HG03097 (cell line): ENCODE measurements at regions not wholly inside any gene's neighbourhood (a gene's known extent, or its start where the extent isn't known, plus 50 kb on each side); places are given as distances from the start of the nearest gene placed in this dataset.
"Not testable (repeated sequence)": the region's sequence is repeated elsewhere in the genome, so short reads cannot be mapped to it uniquely, and the experiment has no call there.

Experiments
- ATAC-seq: cut with Tn5 transposase; IDR thresholded peaks from one replicate; pipeline ENCODE4 v1.9.1; 2021; ENCODE audit not compliant: unreplicated experiment, low FRiP score

DNA sequence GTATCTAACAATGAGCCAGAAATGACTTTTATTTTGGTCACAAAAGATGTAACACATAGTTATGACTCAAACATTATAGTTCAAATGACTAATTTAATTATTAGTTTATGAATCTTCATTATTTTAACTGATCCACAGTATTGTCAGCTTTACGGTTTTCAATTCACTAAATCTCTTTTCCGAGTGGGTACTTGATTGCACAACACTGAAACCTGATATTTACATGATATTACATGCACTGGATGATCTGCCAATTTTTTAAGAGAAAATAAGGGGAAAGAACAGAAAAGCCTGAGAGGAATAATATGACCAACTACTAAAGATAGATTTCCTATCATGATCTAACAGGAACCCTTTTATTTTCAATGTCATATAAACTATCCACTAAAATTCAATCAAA lies 1446.0 kb downstream of the FSTL5 start:
- no peak for ATAC-seq

DNA sequence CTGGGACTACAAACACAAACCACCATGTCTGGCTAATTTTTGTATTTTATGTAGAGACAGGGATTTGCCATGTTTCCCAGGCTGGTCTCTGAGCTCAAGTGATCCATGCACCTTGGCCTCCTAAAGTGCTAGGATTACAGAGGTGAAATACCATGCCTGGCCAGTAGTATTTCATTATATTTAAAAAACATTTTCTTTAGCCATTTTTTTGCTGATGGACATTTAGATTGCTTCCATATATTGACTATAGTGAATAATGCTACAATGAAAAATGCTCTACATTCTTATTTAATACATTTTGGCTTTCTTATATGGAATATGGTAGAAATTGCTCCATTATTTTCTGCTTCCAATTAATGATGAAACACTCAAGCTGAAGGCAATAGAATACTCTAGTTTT lies 1439.7 kb downstream of the FSTL5 start:
- ATAC-seq: no peak

DNA sequence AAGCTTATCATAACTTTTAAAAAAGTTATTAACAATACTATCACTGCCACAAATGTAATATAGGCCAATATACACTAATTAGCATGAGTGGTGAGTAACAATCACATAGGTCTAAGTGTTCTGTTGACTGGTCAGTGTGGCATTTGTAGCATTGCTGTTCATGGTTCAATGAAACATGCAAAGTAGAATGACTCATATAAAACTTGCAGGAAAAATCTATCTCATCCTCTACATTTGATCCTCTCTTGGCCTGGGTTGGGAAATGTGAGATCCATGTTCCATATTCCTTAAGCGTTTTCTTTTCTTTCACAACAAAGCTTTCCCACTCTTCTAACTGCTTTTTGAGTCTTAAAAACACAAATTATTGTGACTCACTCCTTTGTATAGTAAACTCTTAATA lies 1418.7 kb downstream of the FSTL5 start:
- ATAC-seq: no peak

DNA sequence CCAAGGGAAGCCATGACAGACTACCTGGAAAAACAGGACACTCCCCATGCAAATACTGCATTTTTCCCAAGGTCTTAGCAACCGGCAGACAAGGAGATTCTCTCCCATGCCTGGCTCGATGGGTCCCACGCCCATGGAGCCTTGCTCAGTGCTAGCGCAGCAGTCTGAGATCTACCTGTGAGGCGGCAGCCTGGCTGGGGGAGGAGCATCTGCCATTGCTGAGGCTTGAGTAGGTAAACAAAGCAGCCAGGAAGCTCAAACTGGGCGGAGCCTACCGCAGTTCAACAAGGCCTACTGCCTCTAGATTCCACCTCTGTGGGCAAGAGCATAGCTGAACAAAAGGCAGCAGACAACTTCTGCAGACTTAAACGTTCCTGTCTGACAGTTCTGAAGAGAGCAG lies 1417.2 kb downstream of the FSTL5 start:
- ATAC-seq: not testable (repeated sequence)

DNA sequence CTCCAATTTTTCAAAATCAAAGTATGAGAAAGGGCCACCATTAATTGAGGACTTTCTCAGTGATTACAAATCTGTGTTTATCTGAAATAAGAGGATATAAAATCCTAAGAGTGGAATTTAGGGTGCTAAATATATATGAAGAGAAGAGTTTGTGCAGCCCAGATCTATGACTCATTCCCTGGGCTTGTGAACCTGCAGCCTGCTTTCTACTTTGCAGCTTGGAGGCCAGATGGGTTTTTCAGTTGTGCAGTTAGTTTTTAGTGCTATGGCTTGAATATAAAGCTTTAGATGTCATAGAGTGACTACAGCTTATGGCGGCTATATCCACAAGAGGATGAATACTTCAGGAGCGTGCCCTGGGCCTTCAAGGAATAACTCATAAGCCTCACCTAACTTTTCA lies 1391.1 kb downstream of the FSTL5 start:
- no peak for ATAC-seq

DNA sequence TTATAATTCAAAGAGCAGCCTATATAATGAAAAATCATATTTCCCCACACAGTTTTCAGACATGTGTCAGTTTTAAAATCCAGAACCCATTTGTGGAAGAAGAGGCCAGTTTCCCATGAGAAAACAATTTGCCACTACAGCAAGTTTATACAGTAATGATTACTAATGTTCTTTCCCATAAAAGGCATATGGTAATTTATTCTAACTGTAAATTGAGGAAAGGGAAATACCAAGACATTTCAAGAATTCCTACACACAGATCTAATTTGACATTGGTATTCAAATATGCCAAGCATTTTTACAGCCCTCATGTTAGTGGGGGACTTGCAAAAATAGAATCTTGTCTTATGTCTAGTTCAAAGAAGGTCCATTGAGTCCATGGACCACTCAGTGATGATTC lies 1368.6 kb downstream of the FSTL5 start:
- ATAC-seq: no peak

DNA sequence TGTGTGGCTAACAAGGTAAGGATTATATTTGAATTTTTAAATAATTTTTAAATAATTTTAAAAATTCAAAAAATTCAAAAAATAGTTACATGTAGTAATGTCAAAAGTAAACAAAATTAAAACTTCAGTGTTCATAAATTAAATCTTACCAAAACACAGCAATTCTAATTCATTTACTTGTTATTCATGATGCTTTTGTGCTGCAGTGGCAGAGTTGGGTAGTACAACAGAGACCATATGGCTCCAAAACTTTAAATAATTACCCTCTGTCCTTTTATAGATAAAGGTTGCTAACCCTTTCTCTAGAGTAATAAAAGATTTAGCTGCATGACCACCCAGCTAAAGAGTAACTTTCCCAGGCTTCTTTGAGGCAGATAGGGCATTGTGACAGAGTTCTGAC lies 1355.6 kb downstream of the FSTL5 start:
- no peak for ATAC-seq

DNA sequence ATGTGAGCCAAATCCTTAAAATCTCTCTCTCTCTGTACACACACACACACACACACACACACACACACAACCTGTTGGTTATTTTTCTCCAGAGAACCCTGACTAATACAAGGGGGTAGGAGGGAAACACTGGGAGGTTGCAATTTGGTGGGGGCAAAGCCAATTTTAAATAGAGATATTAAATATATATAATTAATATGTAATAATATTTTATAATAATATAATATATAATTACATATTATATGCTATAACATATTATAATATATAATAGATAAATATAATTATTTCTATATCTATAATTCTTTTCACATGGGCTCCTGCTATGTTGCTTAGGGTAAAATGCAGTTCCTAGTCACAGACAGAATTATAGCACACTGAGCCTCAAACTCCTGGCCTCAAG lies 1354.2 kb downstream of the FSTL5 start:
- ATAC-seq: no peak

DNA sequence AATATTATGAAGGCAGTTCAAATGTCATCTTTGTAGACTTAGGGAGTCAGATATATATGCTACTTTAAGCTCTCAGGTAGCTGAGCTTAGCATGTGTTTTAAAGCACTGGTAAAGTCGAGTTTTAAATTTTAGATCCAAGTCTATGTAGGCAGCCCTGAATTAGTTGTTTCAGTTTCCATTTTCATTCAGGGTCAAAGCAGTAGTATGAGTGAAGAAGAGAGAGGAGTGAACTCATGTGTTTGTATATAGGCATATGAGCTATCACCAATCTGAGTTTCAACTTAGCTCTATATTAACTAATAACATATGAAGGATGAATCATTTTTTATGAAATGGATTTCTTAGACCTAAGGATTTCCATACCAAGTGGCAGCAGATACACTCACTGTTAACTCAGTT lies 1353.4 kb downstream of the FSTL5 start:
- no peak for ATAC-seq

DNA sequence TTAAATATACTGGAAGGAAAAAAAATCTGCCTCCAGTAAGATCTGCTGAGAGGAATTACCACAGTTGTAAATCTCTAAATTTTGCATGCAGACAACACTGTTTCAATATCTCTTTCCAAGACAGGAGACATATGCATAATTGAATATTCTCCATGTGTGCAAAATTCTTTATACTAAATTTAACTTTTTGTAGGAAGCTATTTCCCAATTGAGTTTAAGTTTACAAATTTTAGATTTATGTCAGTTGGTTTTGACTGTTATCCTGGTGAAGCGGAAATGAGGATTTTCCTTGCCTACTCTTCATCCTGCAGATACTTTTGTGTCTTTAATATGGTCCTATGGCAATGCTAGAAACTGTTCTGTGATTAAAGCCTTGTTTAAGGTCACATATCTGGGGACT lies 1352.9 kb downstream of the FSTL5 start:
- ATAC-seq: no peak

DNA sequence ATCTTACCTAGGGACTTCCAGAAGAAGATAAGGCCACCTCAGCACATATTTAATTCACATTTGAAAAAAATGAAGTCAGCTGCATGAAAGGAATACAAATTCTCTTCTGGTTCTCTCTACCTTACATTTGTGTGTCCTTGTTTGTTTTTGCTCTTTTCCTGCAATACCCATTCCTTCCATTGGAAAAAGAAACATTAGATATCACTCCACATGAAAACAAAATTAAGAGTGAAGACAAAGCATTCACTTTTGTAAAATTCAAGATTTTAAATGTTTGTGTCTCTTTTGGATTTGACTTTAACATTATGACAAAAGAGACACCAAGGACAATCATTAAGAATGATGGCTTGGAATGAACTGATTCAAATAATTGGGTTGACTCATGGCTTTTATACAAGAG lies 1351.8 kb downstream of the FSTL5 start:
- ATAC-seq: no peak

DNA sequence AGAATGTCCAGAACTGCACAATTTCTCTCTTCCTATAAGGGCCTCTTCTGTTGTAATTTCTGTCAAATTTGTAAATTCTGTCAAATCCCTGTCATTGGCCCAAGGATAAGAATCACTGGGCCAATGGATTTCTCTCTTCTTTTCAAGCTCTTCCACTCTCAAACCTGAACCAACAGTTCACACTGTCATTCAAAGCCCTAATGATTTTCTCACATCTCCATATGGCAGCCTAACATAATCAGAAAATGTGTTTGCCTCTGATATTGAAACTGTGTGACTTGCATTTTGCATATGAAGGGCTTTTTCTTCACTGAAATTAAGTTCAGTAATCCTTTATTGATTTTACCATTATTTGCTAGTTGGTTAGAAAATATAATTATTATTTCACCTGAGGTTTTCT lies 1349.1 kb downstream of the FSTL5 start:
- no peak for ATAC-seq

DNA sequence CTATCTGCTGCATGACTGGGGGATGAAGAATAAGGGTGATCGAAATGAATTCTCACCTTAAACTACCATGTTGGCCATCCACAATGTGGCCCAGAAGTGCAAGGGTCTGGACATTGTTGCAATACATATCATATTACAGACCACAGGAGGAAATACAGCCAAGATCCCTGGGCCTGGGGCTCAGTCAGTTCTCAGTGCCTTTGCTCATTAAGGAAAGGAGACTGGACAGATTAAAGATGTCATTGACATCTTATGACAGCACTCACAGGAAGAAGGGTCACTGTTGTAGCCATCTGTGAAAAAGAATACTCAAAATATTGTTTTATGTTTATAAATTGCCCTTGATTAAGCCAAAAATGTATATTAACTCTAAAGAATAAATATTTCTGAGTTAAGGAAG lies 1345.2 kb downstream of the FSTL5 start:
- ATAC-seq: no peak

DNA sequence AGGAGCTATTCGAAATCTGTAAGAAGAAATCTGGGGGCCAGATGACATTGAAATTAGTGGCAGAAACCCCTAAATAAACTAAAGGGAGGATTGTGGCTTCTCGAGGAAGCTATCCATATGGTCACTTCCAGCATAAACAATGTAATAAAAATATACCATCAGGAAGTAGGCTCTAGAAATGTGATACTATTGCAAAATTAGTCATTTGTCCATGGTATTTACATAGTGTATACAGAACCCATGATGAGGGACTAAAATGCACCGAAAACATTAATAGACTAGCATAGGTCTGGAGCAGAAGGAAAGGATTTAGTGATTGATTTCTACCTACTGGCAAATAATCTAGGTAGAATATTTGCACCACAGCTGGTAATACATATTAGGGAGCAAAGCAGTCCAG lies 1344.0 kb downstream of the FSTL5 start:
- ATAC-seq: no peak

DNA sequence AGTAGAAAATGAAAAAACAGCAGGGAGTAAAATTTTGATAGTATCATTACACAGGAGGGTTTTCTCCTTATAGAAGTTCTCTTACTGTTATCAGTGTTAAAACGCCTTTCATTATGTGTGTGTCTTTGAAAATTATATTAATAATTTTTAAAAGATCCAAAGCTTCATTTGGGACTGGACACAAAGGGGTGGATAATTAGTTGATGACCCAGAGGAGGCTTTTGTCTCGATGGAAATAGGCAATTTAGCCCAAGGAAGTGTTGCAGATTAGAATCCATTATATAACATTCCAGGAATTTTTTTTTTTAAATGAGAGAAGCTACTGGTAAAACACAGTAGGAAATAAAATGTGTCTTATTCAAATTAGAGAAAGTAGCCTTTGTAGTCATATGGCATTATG lies 1339.3 kb downstream of the FSTL5 start:
- ATAC-seq: no peak

DNA sequence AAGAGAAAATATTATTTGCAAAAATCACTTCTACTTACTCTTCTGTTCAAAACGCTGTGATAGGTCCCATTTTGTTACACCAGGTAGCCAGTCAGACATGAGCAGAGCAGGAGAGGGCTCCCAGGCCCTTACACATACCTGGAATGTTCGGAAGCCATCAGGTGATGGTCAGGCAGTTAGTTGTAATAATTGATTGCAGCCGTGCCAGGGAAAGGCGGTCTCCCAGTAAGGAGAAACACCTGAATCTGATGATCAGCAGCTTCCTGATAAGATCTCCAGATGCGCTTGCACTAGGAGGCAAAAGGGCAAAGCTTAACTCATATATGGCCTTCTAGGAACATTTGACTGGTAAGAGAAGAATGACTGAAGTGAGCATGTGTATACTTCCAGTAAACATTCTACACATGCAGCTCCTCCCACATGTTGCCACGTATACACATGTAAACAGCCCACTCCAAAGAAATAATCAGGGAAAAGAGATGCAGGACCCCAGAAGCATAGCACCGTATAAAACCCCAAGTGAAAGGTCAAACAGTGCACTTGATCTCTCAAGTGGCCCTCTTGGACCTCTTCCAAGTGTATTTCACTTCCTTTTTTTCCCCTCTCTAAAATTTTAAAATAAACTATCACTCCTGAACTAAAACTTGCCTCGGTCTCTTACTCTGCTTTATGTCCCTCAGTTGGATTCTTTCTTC lies 1338.0 kb downstream of the FSTL5 start:
- ATAC-seq: no peak

DNA sequence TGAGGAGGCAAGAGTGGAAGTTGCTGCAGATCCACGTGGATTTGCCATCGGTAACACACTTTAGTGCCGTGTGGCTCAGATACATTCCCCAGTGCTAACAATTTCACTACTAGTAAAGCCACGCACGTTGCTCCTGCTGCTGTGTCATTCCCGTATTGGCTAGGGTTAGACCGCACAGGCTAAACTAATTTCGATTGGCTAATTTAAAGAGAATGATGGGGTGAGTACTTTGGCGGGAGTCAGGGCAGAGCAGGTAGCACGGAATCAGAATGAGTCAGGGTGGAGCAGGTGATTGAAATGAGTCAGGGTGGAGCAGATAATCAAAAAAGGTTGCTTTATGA lies 1337.5 kb downstream of the FSTL5 start:
- no peak for ATAC-seq

DNA sequence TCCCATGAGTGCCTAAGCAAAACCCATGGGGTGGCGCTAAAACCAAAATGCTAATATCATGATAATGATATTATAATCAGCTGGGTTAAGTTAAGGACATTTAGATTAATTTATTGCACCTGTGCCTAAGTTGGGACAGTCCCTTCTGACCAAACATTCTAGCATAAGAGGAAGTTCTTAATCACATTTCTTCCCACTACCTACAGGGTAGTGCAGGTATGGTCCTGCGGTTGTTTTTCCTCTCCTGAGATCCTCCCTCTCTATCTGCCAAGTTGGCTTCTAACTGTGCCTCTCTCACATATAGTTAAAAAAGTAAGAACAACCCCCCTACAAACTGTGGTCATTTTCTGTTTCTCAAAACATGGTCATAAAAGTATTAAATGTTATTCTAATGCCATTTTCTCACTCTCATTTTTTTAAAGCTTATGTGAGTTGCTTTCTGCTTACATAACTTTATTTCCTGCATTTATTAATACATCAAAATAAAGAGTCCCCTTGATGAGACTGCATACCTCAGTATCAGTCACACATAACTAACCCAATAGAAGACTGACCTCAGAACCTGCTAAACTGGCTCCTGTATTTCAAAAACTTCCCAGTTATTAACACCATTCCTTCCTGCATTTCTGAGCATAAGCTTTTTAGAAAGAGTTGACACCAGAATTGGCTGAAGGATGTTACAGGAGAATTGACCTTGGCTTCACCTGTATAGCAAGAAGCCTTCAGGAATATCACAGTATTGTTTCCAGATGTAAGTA lies 1332.5 kb downstream of the FSTL5 start:
- ATAC-seq: no peak

DNA sequence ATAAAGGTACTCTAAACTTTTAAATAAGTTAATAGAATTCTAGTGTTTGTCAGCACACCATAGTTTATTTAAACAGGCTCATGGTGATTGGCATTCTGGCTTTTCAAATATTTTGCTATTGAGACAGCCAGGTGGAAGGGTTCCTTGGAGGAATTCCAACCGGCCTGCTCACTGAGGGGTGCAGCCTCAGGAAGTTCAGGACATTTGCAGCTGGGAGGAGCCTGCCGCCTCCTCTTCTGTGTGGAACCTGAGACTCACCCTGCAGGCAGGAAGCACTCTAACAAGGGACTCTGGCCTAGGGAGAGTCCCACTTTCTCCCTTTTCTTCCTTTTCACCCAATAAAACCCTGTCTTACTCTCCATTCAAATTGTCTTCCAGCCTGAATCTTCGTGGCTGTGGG lies 1328.0 kb downstream of the FSTL5 start:
- ATAC-seq: no peak

DNA sequence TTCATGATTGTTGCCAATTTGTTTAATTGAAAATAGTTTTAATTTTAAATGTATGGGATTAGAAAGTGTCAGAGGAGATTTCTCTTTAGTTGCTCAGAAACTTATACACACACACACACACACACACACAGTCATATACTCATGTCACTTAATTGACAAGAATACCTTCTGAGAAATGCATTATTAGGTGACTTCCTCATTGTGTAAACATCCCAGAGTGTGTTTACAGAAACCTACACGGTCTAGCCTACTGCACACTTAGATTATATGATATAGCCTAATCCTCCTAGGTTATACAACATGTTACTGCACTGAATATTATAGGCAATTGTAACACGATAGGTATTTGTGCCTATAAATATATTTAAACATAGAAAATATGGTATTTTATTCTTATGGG lies 1327.4 kb downstream of the FSTL5 start:
- no peak for ATAC-seq

DNA sequence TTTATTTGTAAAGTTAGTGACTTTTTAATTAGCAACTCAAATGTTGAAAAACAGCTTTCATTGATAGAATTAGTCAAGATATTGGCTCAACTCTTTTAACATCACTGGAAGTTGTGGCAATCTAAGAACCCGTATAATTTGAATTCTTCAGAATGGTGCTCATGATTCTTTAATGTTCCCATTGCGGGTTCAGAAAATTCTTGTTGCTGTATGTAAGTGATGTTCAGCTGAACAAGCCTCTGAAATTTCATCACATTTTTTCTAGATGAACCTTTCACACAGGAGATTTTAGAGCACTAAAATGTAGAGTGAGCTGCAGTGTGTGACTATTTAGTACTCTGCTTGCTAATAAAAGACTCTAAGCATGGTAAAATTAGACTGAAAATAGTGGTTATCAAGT lies 1317.7 kb downstream of the FSTL5 start:
- no peak for ATAC-seq

DNA sequence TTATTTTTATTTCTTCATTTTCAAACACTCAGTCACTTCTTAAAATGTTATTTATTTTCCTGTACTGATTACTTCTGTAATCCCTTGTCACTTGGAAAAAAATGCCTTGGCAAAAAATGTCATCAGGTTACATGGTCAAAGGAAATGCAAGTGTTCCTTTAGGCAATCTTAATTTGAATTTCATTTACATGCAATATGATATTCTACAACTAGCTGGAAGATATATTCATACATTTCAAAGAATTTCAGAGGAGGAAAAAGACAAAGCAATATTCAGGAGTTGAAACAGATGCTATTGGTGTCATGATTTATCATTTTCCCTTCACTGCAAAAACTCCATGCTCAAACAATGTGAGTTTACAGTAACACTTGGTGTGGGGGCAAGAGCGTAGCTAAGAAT lies 1316.6 kb downstream of the FSTL5 start:
- no peak for ATAC-seq

DNA sequence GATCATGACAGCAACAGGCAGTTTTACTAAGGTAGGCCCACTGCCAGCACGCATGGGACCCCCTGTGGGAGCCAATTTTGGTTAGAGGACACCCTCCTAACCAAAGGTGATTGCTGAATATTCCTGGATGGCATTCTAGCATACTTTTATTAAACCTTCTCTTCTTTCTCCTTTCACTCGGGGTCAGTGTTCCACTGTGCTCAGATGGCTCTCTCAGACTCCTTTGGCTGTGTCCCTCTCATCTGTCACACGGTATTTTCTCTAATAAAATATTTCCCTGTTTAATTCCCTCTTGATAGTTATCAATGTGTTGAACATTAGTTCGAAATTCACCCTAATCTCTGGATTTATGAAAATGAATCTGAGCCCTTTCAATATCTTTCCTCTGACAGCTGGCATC lies 1315.3 kb downstream of the FSTL5 start:
- no peak for ATAC-seq
